H1 (cell line): ENCODE measurements at regions not wholly inside any gene's neighbourhood (a gene's known extent, or its start where the extent isn't known, plus 50 kb on each side); places are given as distances from the start of the nearest gene placed in this dataset.

Source experiments
- CTCF ChIA-PET: fragments of 300-600 bp; sonication (Branson Sonifier 250); formaldehyde crosslinking; loops from one replicate; lab custom pipeline; 2021; ENCODE audit not compliant: partially characterized antibody; lab: Charles Lee
- POLR2A ChIA-PET: fragments of 300-600 bp; sonication (Branson Sonifier 250); formaldehyde crosslinking; loops from one replicate; lab custom pipeline; 2021; ENCODE audit warnings: inconsistent platforms; ENCODE audit not compliant: partially characterized antibody; lab: Charles Lee
- DNase-seq, 2 experiments: peaks; one replicate each; pipeline versions ENCODE4 v3.0.0 to v3.0.0-alpha.2; 2010 to 2022; ENCODE audit warnings: low spot score in 2 of 2, low read depth in 1 of 2, mixed read lengths in 1 of 2
- FAIRE-seq: peaks from 2 replicates; lab custom pipeline; 2011; peaks lifted over from hg19 to GRCh38; lab: Jason Lieb, UNC
- H2AFZ ChIP-seq: 2 replicates; pipeline ENCODE4 v1.8.1; 2012; ENCODE audit warnings: low read length, inconsistent platforms
- H2AK5ac ChIP-seq: 2 replicates; pipeline ENCODE4 v1.6.1; 2013; ENCODE audit warnings: low read depth, low read length
- H2BK120ac ChIP-seq: replicated peaks from 2 replicates; pipeline ENCODE3; 2013; ENCODE audit warnings: low read depth, low read length, inconsistent platforms
- H2BK12ac ChIP-seq: 2 replicates; pipeline ENCODE4 v1.6.1; 2013; ENCODE audit warnings: low read depth, low read length
- H2BK15ac ChIP-seq: 2 replicates; pipeline ENCODE4 v1.6.1; 2013; ENCODE audit warnings: low read length
- H2BK20ac ChIP-seq: 2 replicates; pipeline ENCODE4 v1.6.1; 2013; ENCODE audit warnings: low read length
- H2BK5ac ChIP-seq: 2 replicates; pipeline ENCODE4 v1.6.1; 2013; ENCODE audit warnings: low read depth, low read length
- H3K14ac ChIP-seq: 2 replicates; pipeline ENCODE4 v1.6.1; 2013; ENCODE audit warnings: inconsistent platforms; ENCODE audit not compliant: insufficient read length
- H3K18ac ChIP-seq: 2 replicates; pipeline ENCODE4 v1.6.1; 2013; ENCODE audit warnings: low read length; ENCODE audit errors: extremely low read depth
- H3K23ac ChIP-seq: 2 replicates; pipeline ENCODE4 v1.6.1; 2013; ENCODE audit warnings: inconsistent platforms; ENCODE audit not compliant: insufficient read length
- H3K23me2 ChIP-seq: 2 replicates; pipeline ENCODE4 v1.6.1; 2013; ENCODE audit warnings: low read depth, low read length
- H3K27ac ChIP-seq: 2 replicates; pipeline ENCODE4 v1.6.1; 2011; ENCODE audit warnings: low read depth, low read length, inconsistent platforms
- H3K27me3 ChIP-seq, 4 experiments: replicated peaks in 1 of 4; 1 replicate in 1 of 4; 2 replicates in 3 of 4; pipeline versions ENCODE4 v1.6.1 to v1.8.1; 2011 to 2013; ENCODE audit warnings: low read length in 3 of 4, mild to moderate bottlenecking in 3 of 4, inconsistent platforms in 2 of 4, mixed read lengths in 2 of 4, moderate library complexity in 1 of 4; ENCODE audit not compliant: control insufficient read depth in 3 of 4, insufficient read depth in 3 of 4; ENCODE audit errors: extremely low read depth in 1 of 4
- H3K36me3 ChIP-seq, 4 experiments: 2 replicates each; pipeline versions ENCODE4 v1.6.1 to v1.8.1; 2011 to 2013; ENCODE audit warnings: mild to moderate bottlenecking in 4 of 4, low read length in 3 of 4, moderate library complexity in 2 of 4, control low read depth in 1 of 4, inconsistent platforms in 1 of 4; ENCODE audit not compliant: insufficient read depth in 4 of 4, control insufficient read depth in 2 of 4
- H3K4ac ChIP-seq: replicated peaks from 2 replicates; pipeline ENCODE3; 2013; ENCODE audit warnings: low read length, low read depth, mixed read lengths, inconsistent platforms; ENCODE audit not compliant: insufficient read length
- H3K4me1 ChIP-seq, 4 experiments: replicated peaks in 1 of 4; 1 replicate in 1 of 4; 2 replicates in 3 of 4; pipeline versions ENCODE4 v1.6.1 to v1.8.1; 2011 to 2013; ENCODE audit warnings: low read length in 3 of 4, inconsistent platforms in 2 of 4, mixed read lengths in 1 of 4; ENCODE audit not compliant: insufficient read depth in 4 of 4, control insufficient read depth in 3 of 4
- H3K4me2 ChIP-seq, 2 experiments: 2 replicates each; pipeline versions ENCODE4 v1.6.1 to v1.8.1; 2011 to 2013; ENCODE audit warnings: low read depth in 2 of 2, low read length in 2 of 2, control low read depth in 1 of 2, inconsistent platforms in 1 of 2, mild to moderate bottlenecking in 1 of 2; ENCODE audit not compliant: insufficient read depth in 1 of 2
- H3K4me3 ChIP-seq, 4 experiments: fragments of 200-600, 300-600 bp in 1 of 4; sonication (generic), shearing (Covaris generic), sonication (Bioruptor Twin) in 1 of 4; 2 replicates each; pipeline versions ENCODE4 v1.5.1 to v1.8.1; 2011 to 2016; ENCODE audit warnings: low read length in 4 of 4, low read depth in 3 of 4, control low read depth in 2 of 4, inconsistent platforms in 2 of 4, mild to moderate bottlenecking in 2 of 4, mixed read lengths in 1 of 4, moderate library complexity in 1 of 4; ENCODE audit not compliant: insufficient read depth in 2 of 4; ENCODE audit errors: extremely low read depth in 1 of 4
- H3K56ac ChIP-seq: replicated peaks from 2 replicates; pipeline ENCODE3; 2013; ENCODE audit warnings: low read depth, mild to moderate bottlenecking, mixed read lengths, low read length, inconsistent platforms; ENCODE audit not compliant: insufficient read length
- H3K79me1 ChIP-seq: 2 replicates; pipeline ENCODE4 v1.6.1; 2013; ENCODE audit warnings: low read depth, low read length, control low read depth
- H3K79me2 ChIP-seq, 2 experiments: 2 replicates each; pipeline versions ENCODE4 v1.6.1 to v1.8.1; 2012 to 2013; ENCODE audit warnings: low read length in 2 of 2, mild to moderate bottlenecking in 2 of 2, inconsistent platforms in 1 of 2; ENCODE audit not compliant: insufficient read depth in 2 of 2, control insufficient read depth in 1 of 2
- H3K9ac ChIP-seq, 4 experiments: replicated peaks in 1 of 4; 1 replicate in 1 of 4; 2 replicates in 3 of 4; pipeline versions ENCODE4 v1.6.1 to v1.8.1; 2011 to 2013; ENCODE audit warnings: low read depth in 3 of 4, low read length in 3 of 4, control low read depth in 2 of 4, mild to moderate bottlenecking in 2 of 4, moderate library complexity in 2 of 4, inconsistent platforms in 1 of 4; ENCODE audit errors: extremely low read depth in 1 of 4
- H3K9me3 ChIP-seq, 2 experiments: 2 replicates each; pipeline versions ENCODE4 v1.6.1 to v1.8.1; 2012 to 2013; ENCODE audit warnings: mild to moderate bottlenecking in 2 of 2, moderate library complexity in 2 of 2, control low read depth in 1 of 2, inconsistent platforms in 1 of 2, low read depth in 1 of 2, low read length in 1 of 2, mixed read lengths in 1 of 2; ENCODE audit not compliant: insufficient read depth in 2 of 2
- H4K20me1 ChIP-seq, 2 experiments: replicated peaks in 1 of 2; 2 replicates each; pipeline versions ENCODE3 to v1.8.1; 2011 to 2013; ENCODE audit warnings: inconsistent platforms in 2 of 2, low read length in 2 of 2, mild to moderate bottlenecking in 1 of 2; ENCODE audit not compliant: insufficient read depth in 2 of 2, control insufficient read depth in 1 of 2
- H4K5ac ChIP-seq: 2 replicates; pipeline ENCODE4 v1.6.1; 2013; ENCODE audit warnings: low read length, low read depth, mixed read lengths, inconsistent platforms; ENCODE audit not compliant: insufficient read length
- H4K8ac ChIP-seq: 2 replicates; pipeline ENCODE4 v1.8.0; 2013; ENCODE audit warnings: mild to moderate bottlenecking, moderate library complexity, low read length, inconsistent platforms; ENCODE audit not compliant: insufficient read depth; ENCODE audit errors: extremely low read depth
- H4K91ac ChIP-seq: replicated peaks from 2 replicates; pipeline ENCODE3; 2013; ENCODE audit warnings: low read length, mixed read lengths, inconsistent platforms; ENCODE audit not compliant: insufficient read length
- ASH2L ChIP-seq: fragments of 200-600, 300-600 bp; sonication (generic); IDR thresholded peaks from one replicate; pipeline ENCODE4 v1.7.1; 2017; ENCODE audit warnings: low read length
- CTCF ChIP-seq, 3 experiments: IDR thresholded peaks; 1 replicate in 2 of 3; 2 replicates in 1 of 3; pipeline versions ENCODE4 v1.5.1 to v1.6.1; 2011; ENCODE audit warnings: low read length in 3 of 3, mild to moderate bottlenecking in 3 of 3, inconsistent platforms in 2 of 3, low read depth in 1 of 3, moderate library complexity in 1 of 3; ENCODE audit not compliant: insufficient read depth in 1 of 3; ENCODE audit errors: control extremely low read depth in 1 of 3
- KDM5A ChIP-seq: fragments of 200-600 bp; IDR thresholded peaks from 2 replicates; pipeline ENCODE4 v1.7.1; 2012; ENCODE audit warnings: mild to moderate bottlenecking, low read length, inconsistent platforms, mixed read lengths
- POU5F1 ChIP-seq: IDR thresholded peaks from 2 replicates; pipeline ENCODE4 v1.6.1; 2011; ENCODE audit warnings: low read depth, mild to moderate bottlenecking, low read length, moderate library complexity
- RAD21 ChIP-seq, 2 experiments: IDR thresholded peaks in 1 of 2; conservative IDR thresholded peaks in 1 of 2; 2 replicates each; pipeline ENCODE4 v1.6.1; 2011; ENCODE audit warnings: low read depth in 2 of 2, low read length in 2 of 2, improper control_type of control experiment in 1 of 2, inconsistent platforms in 1 of 2, mild to moderate bottlenecking in 1 of 2, moderate library complexity in 1 of 2
- SAP30 ChIP-seq: fragments of 300-600 bp; sonication (generic); IDR thresholded peaks from 2 replicates; pipeline ENCODE4 v1.7.1; 2012; ENCODE audit warnings: low read length, moderate library complexity, mild to moderate bottlenecking, inconsistent platforms; ENCODE audit not compliant: insufficient read depth, insufficient replicate concordance
- YY1 ChIP-seq: IDR thresholded peaks from 2 replicates; pipeline ENCODE4 v1.6.1; 2011; ENCODE audit warnings: low read depth, mild to moderate bottlenecking, low read length
- WGBS, 2 experiments: shearing (Covaris generic) in 1 of 2; methylation state at CpG; one replicate each; pipeline versions ENCODE4 v1.1.6 to v1.1.7; 2013 to 2015; ENCODE audit warnings: low lambda C conversion rate in 2 of 2, mixed read lengths in 2 of 2, inconsistent platforms in 1 of 2, low coverage in 1 of 2, missing lambda C conversion rate in 1 of 2; ENCODE audit not compliant: insufficient replicate concordance in 2 of 2, insufficient coverage in 1 of 2, insufficient read length in 1 of 2; ENCODE audit errors: extremely low coverage in 1 of 2, missing lambda C conversion rate in 1 of 2; 5-methylcytosine and 5-hydroxymethylcytosine counted together

GRCh38 chr11:109522116-109522755, 100.2 kb downstream of the C11orf87 start:
- Histone ChIP-seq H3K14ac (no peak overlapping the region), H2BK120ac (no peak overlapping the region), H3K36me3 (no peaks in the 10 kb centered on the region), H3K23ac (no peak overlapping the region), H2BK20ac (no peak overlapping the region), H3K9ac (no peak overlapping the region), H3K79me2 (no peaks in the 10 kb centered on the region), H3K27me3 (no peaks in the 10 kb centered on the region), H4K91ac (no peak overlapping the region), H2BK15ac (no peak overlapping the region), H3K18ac (no peak overlapping the region), H2BK12ac (no peak overlapping the region), H3K4me1 (no peaks in the 10 kb centered on the region), H3K4ac (no peak overlapping the region), H4K20me1 (no peaks in the 10 kb centered on the region), H3K56ac (no peak overlapping the region), H4K5ac (no peak overlapping the region), H3K9me3 (no peaks in the 10 kb centered on the region), H3K4me3 (no peak overlapping the region), H2BK5ac (no peak overlapping the region), H3K23me2 (no peaks in the 10 kb centered on the region), H4K8ac (no peak overlapping the region), H3K4me2 (no peak overlapping the region), H2AFZ (no peak overlapping the region), H3K27ac (no peak overlapping the region), H3K79me1 (no peaks in the 10 kb centered on the region), H2AK5ac (no peak overlapping the region)
- POLR2A ChIA-PET: no interaction called here
- WGBS, 2 experiments: 73% methylated on average over 2 of the region's 2 CpGs; no CpG with 5 or more reads in 1 of the 2 experiments
- DNase-seq: no peak
- CTCF ChIA-PET: no interaction called here
- FAIRE-seq: no peak
- TF ChIP-seq YY1: no peak
- no peak for TF ChIP-seq KDM5A
- TF ChIP-seq SAP30: no peak
- no peak for TF ChIP-seq ASH2L
- TF ChIP-seq POU5F1: no peak
- TF ChIP-seq RAD21 (IDR thresholded peaks at IDR 0.05 in 1 of 2, conservative IDR thresholded peaks at IDR 0.05 in 1 of 2; ENCODE audit: low read depth in 2 of 2, low read length in 2 of 2): peak; percentile 17 to 28
- TF ChIP-seq CTCF (IDR thresholded peaks at IDR 0.05; ENCODE audit: control extremely low read depth in 1 of 3, insufficient read depth in 1 of 3, low read depth in 1 of 3, low read length in 3 of 3): peak in 1 of 3 experiments; percentile 20; a peak in 1 of 4 replicates
